ENCODE measurements at regions not wholly inside any gene's neighbourhood (a gene's known extent, or its start where the extent isn't known, plus 50 kb on each side); places are given as distances from the start of the nearest gene placed in this dataset.

GRCh38 chr2:217706513-217706912 is 296.3 kb downstream of the TNS1 start:
- FAIRE-seq (no peak), DNase-seq (ENCODE audit: low read depth) (no peak)
- TF ChIP-seq CTCF (IDR thresholded peaks at IDR 0.05; ENCODE audit: insufficient read depth, low read length, severe bottlenecking): no peak
- no peak overlapping the region for H3K4me3 ChIP-seq (ENCODE audit: low read depth, low read length)
- no peaks in the 10 kb centered on the region for H3K27me3 ChIP-seq (ENCODE audit: control insufficient read depth, insufficient read depth, low read length)
- H3K36me3 ChIP-seq (ENCODE audit: control insufficient read depth, insufficient read depth, low read length): no peaks in the 10 kb centered on the region

GRCh38 chr2:217706095-217706494 is 296.7 kb downstream of the TNS1 start:
- Histone ChIP-seq H3K27me3 (ENCODE audit: control insufficient read depth, insufficient read depth, low read length) (no peaks in the 10 kb centered on the region), H3K36me3 (ENCODE audit: control insufficient read depth, insufficient read depth, low read length) (no peaks in the 10 kb centered on the region), H3K4me3 (ENCODE audit: low read depth, low read length) (no peak overlapping the region)
- TF ChIP-seq CTCF (IDR thresholded peaks at IDR 0.05; ENCODE audit: insufficient read depth, low read length, severe bottlenecking): no peak
- peak; percentile 18 for FAIRE-seq
- no peak for DNase-seq (ENCODE audit: low read depth)

GRCh38 chr2:217705461-217705860 is 297.3 kb downstream of the TNS1 start:
- Histone ChIP-seq H3K4me3 (ENCODE audit: low read depth, low read length) (no peak overlapping the region), H3K36me3 (ENCODE audit: control insufficient read depth, insufficient read depth, low read length) (no peaks in the 10 kb centered on the region), H3K27me3 (ENCODE audit: control insufficient read depth, insufficient read depth, low read length) (no peaks in the 10 kb centered on the region)
- TF ChIP-seq CTCF (IDR thresholded peaks at IDR 0.05; ENCODE audit: insufficient read depth, low read length, severe bottlenecking): no peak
- FAIRE-seq: no peak
- peak; percentile 10 for DNase-seq (ENCODE audit: low read depth)

- no peak for FAIRE-seq
These were observed 298.8 kb downstream of the TNS1 start for GRCh38 chr2:217703999-217704398.

DNA sequence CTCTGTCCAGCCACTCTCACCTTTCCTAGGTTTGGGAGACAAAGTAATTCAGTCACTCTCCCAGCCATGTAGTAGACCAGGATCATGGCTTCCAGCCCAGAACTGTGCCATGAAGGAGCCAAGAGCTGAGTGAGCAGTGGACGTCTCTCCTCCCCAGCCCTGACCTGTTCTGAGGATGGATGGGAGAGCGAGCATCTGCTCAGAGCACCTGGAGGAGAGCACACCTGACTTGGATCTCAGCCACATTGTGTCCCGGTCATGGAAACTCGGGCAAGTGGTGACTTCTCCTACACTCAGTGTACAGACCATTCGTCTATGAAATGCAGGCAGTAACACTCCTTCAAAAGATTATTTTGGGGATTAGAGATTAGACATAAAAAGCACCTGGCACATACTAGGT is 299.7 kb downstream of the TNS1 start:
- Histone ChIP-seq H3K27me3 (ENCODE audit: control insufficient read depth, insufficient read depth, low read length) (no peaks in the 10 kb centered on the region), H3K36me3 (ENCODE audit: control insufficient read depth, insufficient read depth, low read length) (no peaks in the 10 kb centered on the region), H3K4me3 (ENCODE audit: low read depth, low read length) (no peak overlapping the region)
- FAIRE-seq: no peak
- DNase-seq (ENCODE audit: low read depth): no peak
- TF ChIP-seq CTCF (IDR thresholded peaks at IDR 0.05; ENCODE audit: insufficient read depth, low read length, severe bottlenecking): no peak

More at GRCh38 chr2:217703999-217704398, 298.8 kb downstream of the TNS1 start:
- Histone ChIP-seq H3K27me3 (ENCODE audit: control insufficient read depth, insufficient read depth, low read length) (no peaks in the 10 kb centered on the region), H3K4me3 (ENCODE audit: low read depth, low read length) (no peak overlapping the region), H3K36me3 (ENCODE audit: control insufficient read depth, insufficient read depth, low read length) (no peaks in the 10 kb centered on the region)
- no peak for TF ChIP-seq CTCF (IDR thresholded peaks at IDR 0.05; ENCODE audit: insufficient read depth, low read length, severe bottlenecking)
- no peak for DNase-seq (ENCODE audit: low read depth)

DNA sequence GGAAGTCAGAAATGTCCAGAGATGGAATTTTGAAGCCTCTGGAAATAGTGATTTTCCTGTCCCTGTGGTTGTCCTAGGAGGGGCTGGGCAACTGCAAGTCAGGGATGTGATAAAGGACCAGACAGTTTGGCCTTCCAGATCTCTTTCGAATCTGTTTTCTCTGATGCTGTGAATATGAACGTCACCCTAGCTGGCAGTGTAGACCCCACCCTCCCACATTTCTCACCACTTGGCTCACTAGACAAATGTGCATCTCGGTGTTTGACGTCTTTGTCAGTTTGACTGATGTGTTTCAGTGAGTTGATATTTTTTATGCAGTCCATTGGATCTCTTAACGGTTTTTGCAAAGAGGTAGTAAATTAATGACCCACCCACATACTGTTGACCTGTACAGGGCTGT is 301.2 kb downstream of the TNS1 start:
- no peak for TF ChIP-seq CTCF (IDR thresholded peaks at IDR 0.05; ENCODE audit: insufficient read depth, low read length, severe bottlenecking)
- no peaks in the 10 kb centered on the region for H3K36me3 ChIP-seq (ENCODE audit: control insufficient read depth, insufficient read depth, low read length)
- H3K4me3 ChIP-seq (ENCODE audit: low read depth, low read length): no peak overlapping the region
- DNase-seq (ENCODE audit: low read depth): no peak
- no peaks in the 10 kb centered on the region for H3K27me3 ChIP-seq (ENCODE audit: control insufficient read depth, insufficient read depth, low read length)
- FAIRE-seq: no peak

All from bronchial epithelial cell (primary cell).